ENCODE measurements at regions not wholly inside any gene's neighbourhood (a gene's known extent, or its start where the extent isn't known, plus 50 kb on each side); places are given as distances from the start of the nearest gene placed in this dataset.

DNA sequence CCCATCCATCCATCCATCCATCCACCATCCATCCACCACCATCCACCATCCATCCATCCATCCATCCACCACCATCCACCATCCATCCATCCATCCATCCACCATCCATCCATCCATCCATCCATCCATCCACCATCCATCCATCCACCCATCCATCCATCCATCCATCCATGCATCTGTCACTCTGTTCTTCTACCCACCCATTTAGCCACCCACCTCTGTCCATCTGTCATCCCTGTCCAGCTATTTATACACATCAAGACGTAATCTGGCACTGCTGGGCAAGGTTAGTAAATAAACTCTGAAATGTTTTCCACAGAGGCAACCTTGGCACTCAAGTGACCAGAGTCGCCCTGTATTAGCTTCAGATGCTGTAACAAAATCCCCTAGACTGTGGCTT, 120.9 kb downstream of the RTP5 start:
- Histone ChIP-seq H3K9ac (no peak overlapping the region), H3K9me3 (ENCODE audit: control insufficient read depth, low read length) (no peaks in the 10 kb centered on the region), H3K79me2 (no peaks in the 10 kb centered on the region), H3K27ac (no peak overlapping the region), H2AFZ (no peak overlapping the region), H3K4me1 (no peaks in the 10 kb centered on the region), H3K4me2 (ENCODE audit: low read length) (no peak overlapping the region), H3K36me3 (ENCODE audit: control insufficient read depth, insufficient read depth, low read length) (no peaks in the 10 kb centered on the region), H3K4me3 (ENCODE audit: low read depth, low read length) (no peak overlapping the region), H3K27me3 (ENCODE audit: control insufficient read depth, insufficient read depth, low read length) (no peaks in the 10 kb centered on the region)
- TF ChIP-seq, protein P1, sequence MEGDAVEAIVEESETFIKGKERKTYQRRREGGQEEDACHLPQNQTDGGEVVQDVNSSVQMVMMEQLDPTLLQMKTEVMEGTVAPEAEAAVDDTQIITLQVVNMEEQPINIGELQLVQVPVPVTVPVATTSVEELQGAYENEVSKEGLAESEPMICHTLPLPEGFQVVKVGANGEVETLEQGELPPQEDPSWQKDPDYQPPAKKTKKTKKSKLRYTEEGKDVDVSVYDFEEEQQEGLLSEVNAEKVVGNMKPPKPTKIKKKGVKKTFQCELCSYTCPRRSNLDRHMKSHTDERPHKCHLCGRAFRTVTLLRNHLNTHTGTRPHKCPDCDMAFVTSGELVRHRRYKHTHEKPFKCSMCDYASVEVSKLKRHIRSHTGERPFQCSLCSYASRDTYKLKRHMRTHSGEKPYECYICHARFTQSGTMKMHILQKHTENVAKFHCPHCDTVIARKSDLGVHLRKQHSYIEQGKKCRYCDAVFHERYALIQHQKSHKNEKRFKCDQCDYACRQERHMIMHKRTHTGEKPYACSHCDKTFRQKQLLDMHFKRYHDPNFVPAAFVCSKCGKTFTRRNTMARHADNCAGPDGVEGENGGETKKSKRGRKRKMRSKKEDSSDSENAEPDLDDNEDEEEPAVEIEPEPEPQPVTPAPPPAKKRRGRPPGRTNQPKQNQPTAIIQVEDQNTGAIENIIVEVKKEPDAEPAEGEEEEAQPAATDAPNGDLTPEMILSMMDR (IDR thresholded peaks at IDR 0.05) = no peak

DNA sequence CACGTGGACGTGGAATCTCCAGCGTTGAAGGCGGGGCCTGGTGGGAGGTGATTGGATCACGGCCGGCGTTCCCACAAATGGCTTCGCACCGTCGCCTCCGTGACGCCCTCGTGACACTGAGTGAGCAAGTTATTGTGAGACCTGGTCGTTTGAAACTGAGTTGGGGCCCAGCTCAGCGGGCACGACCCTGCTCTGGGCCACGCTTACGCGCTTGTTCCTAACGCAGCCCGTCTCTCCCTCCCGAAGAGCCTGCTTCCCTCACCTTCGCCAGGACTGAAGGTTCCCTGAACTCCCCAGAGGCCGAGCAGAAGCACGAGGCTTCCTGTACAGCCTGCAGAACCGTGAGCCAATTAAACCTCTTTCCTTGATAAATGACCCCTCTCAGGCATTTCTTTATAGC, 121.8 kb downstream of the RTP5 start:
- Histone ChIP-seq H3K36me3 (ENCODE audit: control insufficient read depth, insufficient read depth, low read length) (no peaks in the 10 kb centered on the region), H2AFZ (no peak overlapping the region), H3K27ac (no peak overlapping the region), H3K9me3 (ENCODE audit: control insufficient read depth, low read length) (no peaks in the 10 kb centered on the region), H3K79me2 (no peaks in the 10 kb centered on the region), H3K4me3 (ENCODE audit: low read depth, low read length) (no peak overlapping the region), H3K4me1 (no peaks in the 10 kb centered on the region), H3K27me3 (ENCODE audit: control insufficient read depth, insufficient read depth, low read length) (no peaks in the 10 kb centered on the region), H3K9ac (no peak overlapping the region), H3K4me2 (ENCODE audit: low read length) (no peak overlapping the region)
- TF ChIP-seq, protein P1 (IDR thresholded peaks at IDR 0.05) = no peak

DNA sequence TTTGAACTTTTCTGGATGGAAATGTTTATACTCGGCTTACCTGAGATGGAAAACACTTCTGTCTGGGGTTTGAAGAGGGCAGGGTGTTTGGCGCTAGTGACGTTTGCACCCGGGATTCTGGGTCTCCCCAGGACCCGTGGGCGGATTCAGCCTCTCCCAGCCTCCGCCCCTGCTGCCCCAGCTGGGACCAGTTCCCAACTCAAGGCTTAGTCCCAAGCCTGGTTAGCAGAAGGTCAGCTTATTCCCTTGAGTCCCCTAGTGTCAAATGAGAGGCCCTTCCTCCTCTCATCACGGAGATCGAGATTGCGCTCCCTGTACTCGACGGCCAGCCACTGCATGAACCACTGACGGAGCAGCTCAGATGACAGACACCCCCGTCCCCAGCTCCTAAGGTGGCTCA, 123.2 kb downstream of the RTP5 start:
- no peaks in the 10 kb centered on the region for H3K4me1 ChIP-seq
- no peak overlapping the region for H3K27ac ChIP-seq
- no peaks in the 10 kb centered on the region for H3K79me2 ChIP-seq
- no peaks in the 10 kb centered on the region for H3K36me3 ChIP-seq (ENCODE audit: control insufficient read depth, insufficient read depth, low read length)
- H2AFZ ChIP-seq = no peak overlapping the region
- TF ChIP-seq, protein P1 (IDR thresholded peaks at IDR 0.05) = no peak
- no peak overlapping the region for H3K9ac ChIP-seq
- H3K4me2 ChIP-seq (ENCODE audit: low read length) = no peak overlapping the region
- no peak overlapping the region for H3K4me3 ChIP-seq (ENCODE audit: low read depth, low read length)
- H3K27me3 ChIP-seq (ENCODE audit: control insufficient read depth, insufficient read depth, low read length) = no peaks in the 10 kb centered on the region
- H3K9me3 ChIP-seq (ENCODE audit: control insufficient read depth, low read length) = no peaks in the 10 kb centered on the region

GRCh38 chr2:241993386-241994005, 124.0 kb downstream of the RTP5 start:
- no peak overlapping the region for H3K9ac ChIP-seq
- H3K27me3 ChIP-seq (ENCODE audit: control insufficient read depth, insufficient read depth, low read length) = no peaks in the 10 kb centered on the region

More at GRCh38 chr2:241993386-241994005, 124.0 kb downstream of the RTP5 start:
- no peaks in the 10 kb centered on the region for H3K36me3 ChIP-seq (ENCODE audit: control insufficient read depth, insufficient read depth, low read length)
- no peak overlapping the region for H3K4me2 ChIP-seq (ENCODE audit: low read length)
- no peaks in the 10 kb centered on the region for H3K9me3 ChIP-seq (ENCODE audit: control insufficient read depth, low read length)
- no peak overlapping the region for H2AFZ ChIP-seq
- no peak overlapping the region for H3K4me3 ChIP-seq (ENCODE audit: low read depth, low read length)
- no peaks in the 10 kb centered on the region for H3K79me2 ChIP-seq
- TF ChIP-seq, protein P1 (IDR thresholded peaks at IDR 0.05) = no peak
- no peak overlapping the region for H3K27ac ChIP-seq
- H3K4me1 ChIP-seq = no peaks in the 10 kb centered on the region
